NCI-H128 (cell line): ENCODE measurements at regions not wholly inside any gene's neighbourhood (a gene's known extent, or its start where the extent isn't known, plus 50 kb on each side); places are given as distances from the start of the nearest gene placed in this dataset.
"Not testable (repeated sequence)": the region's sequence is repeated elsewhere in the genome, so short reads cannot be mapped to it uniquely, and the experiment has no call there.

Source experiments
- DNase-seq: peaks from one replicate; lab custom pipeline; 2025; ENCODE audit not compliant: unreplicated experiment; lab: John Stamatoyannopoulos, UW

GRCh38 chr5:166291800-166292199 is 1999.6 kb upstream of the WWC1 start:
- DNase-seq, result not testable (repeated sequence)

- DNase-seq, result no peak
Observed at GRCh38 chr5:166293892-166294291, 1997.6 kb upstream of the WWC1 start.

- DNase-seq, result no peak
Observed at GRCh38 chr5:166302166-166302565, 1989.3 kb upstream of the WWC1 start.

GRCh38 chr5:166317425-166317824 is 1974.0 kb upstream of the WWC1 start:
- DNase-seq, result no peak

- no peak for DNase-seq
Observed at GRCh38 chr5:166320920-166321480, 1970.4 kb upstream of the WWC1 start.

GRCh38 chr5:166324372-166324771 is 1967.1 kb upstream of the WWC1 start:
- no peak for DNase-seq

GRCh38 chr5:166329149-166329800 is 1962.2 kb upstream of the WWC1 start:
- no peak for DNase-seq

GRCh38 chr5:166330036-166330435 is 1961.4 kb upstream of the WWC1 start:
- no peak for DNase-seq

- DNase-seq, result no peak
Observed at GRCh38 chr5:166331521-166331920, 1959.9 kb upstream of the WWC1 start.

GRCh38 chr5:166338801-166339200 is 1952.6 kb upstream of the WWC1 start:
- no peak for DNase-seq

GRCh38 chr5:166340039-166340438 is 1951.4 kb upstream of the WWC1 start:
- DNase-seq, result no peak

GRCh38 chr5:166341740-166342337 is 1949.6 kb upstream of the WWC1 start:
- DNase-seq, result no peak

GRCh38 chr5:166342402-166342801 is 1949.0 kb upstream of the WWC1 start:
- no peak for DNase-seq

GRCh38 chr5:166346726-166347374 is 1944.6 kb upstream of the WWC1 start:
- no peak for DNase-seq

- DNase-seq, result no peak
Observed at GRCh38 chr5:166349046-166349445, 1942.4 kb upstream of the WWC1 start.

- no peak for DNase-seq
Observed at GRCh38 chr5:166353580-166353979, 1937.9 kb upstream of the WWC1 start.

- DNase-seq, result no peak
Observed at GRCh38 chr5:166354332-166354731, 1937.1 kb upstream of the WWC1 start.

GRCh38 chr5:166356096-166356495 is 1935.3 kb upstream of the WWC1 start:
- no peak for DNase-seq

- DNase-seq, result no peak
Observed at GRCh38 chr5:166358127-166358830, 1933.2 kb upstream of the WWC1 start.

GRCh38 chr5:166363087-166363760 is 1928.2 kb upstream of the WWC1 start:
- no peak for DNase-seq

- DNase-seq, result no peak
Observed at GRCh38 chr5:166365164-166365563, 1926.3 kb upstream of the WWC1 start.
